H1 (cell line): ENCODE measurements at regions not wholly inside any gene's neighbourhood (a gene's known extent, or its start where the extent isn't known, plus 50 kb on each side); places are given as distances from the start of the nearest gene placed in this dataset.

Source experiments
- CTCF ChIA-PET: fragments of 300-600 bp; sonication (Branson Sonifier 250); formaldehyde crosslinking; loops from one replicate; lab custom pipeline; 2021; ENCODE audit not compliant: partially characterized antibody; lab: Charles Lee
- POLR2A ChIA-PET: fragments of 300-600 bp; sonication (Branson Sonifier 250); formaldehyde crosslinking; loops from one replicate; lab custom pipeline; 2021; ENCODE audit warnings: inconsistent platforms; ENCODE audit not compliant: partially characterized antibody; lab: Charles Lee
- DNase-seq, 2 experiments: peaks; one replicate each; pipeline versions ENCODE4 v3.0.0 to v3.0.0-alpha.2; 2010 to 2022; ENCODE audit warnings: low spot score in 2 of 2, low read depth in 1 of 2, mixed read lengths in 1 of 2
- FAIRE-seq: peaks from 2 replicates; lab custom pipeline; 2011; peaks lifted over from hg19 to GRCh38; lab: Jason Lieb, UNC
- H2AFZ ChIP-seq: 2 replicates; pipeline ENCODE4 v1.8.1; 2012; ENCODE audit warnings: low read length, inconsistent platforms
- H2AK5ac ChIP-seq: 2 replicates; pipeline ENCODE4 v1.6.1; 2013; ENCODE audit warnings: low read depth, low read length
- H2BK120ac ChIP-seq: replicated peaks from 2 replicates; pipeline ENCODE3; 2013; ENCODE audit warnings: low read depth, low read length, inconsistent platforms
- H2BK12ac ChIP-seq: 2 replicates; pipeline ENCODE4 v1.6.1; 2013; ENCODE audit warnings: low read depth, low read length
- H2BK15ac ChIP-seq: 2 replicates; pipeline ENCODE4 v1.6.1; 2013; ENCODE audit warnings: low read length
- H2BK20ac ChIP-seq: 2 replicates; pipeline ENCODE4 v1.6.1; 2013; ENCODE audit warnings: low read length
- H2BK5ac ChIP-seq: 2 replicates; pipeline ENCODE4 v1.6.1; 2013; ENCODE audit warnings: low read depth, low read length
- H3K14ac ChIP-seq: 2 replicates; pipeline ENCODE4 v1.6.1; 2013; ENCODE audit warnings: inconsistent platforms; ENCODE audit not compliant: insufficient read length
- H3K18ac ChIP-seq: 2 replicates; pipeline ENCODE4 v1.6.1; 2013; ENCODE audit warnings: low read length; ENCODE audit errors: extremely low read depth
- H3K23ac ChIP-seq: 2 replicates; pipeline ENCODE4 v1.6.1; 2013; ENCODE audit warnings: inconsistent platforms; ENCODE audit not compliant: insufficient read length
- H3K23me2 ChIP-seq: 2 replicates; pipeline ENCODE4 v1.6.1; 2013; ENCODE audit warnings: low read depth, low read length
- H3K27ac ChIP-seq: 2 replicates; pipeline ENCODE4 v1.6.1; 2011; ENCODE audit warnings: low read depth, low read length, inconsistent platforms
- H3K27me3 ChIP-seq, 4 experiments: replicated peaks in 1 of 4; 1 replicate in 1 of 4; 2 replicates in 3 of 4; pipeline versions ENCODE4 v1.6.1 to v1.8.1; 2011 to 2013; ENCODE audit warnings: low read length in 3 of 4, mild to moderate bottlenecking in 3 of 4, inconsistent platforms in 2 of 4, mixed read lengths in 2 of 4, moderate library complexity in 1 of 4; ENCODE audit not compliant: control insufficient read depth in 3 of 4, insufficient read depth in 3 of 4; ENCODE audit errors: extremely low read depth in 1 of 4
- H3K36me3 ChIP-seq, 4 experiments: 2 replicates each; pipeline versions ENCODE4 v1.6.1 to v1.8.1; 2011 to 2013; ENCODE audit warnings: mild to moderate bottlenecking in 4 of 4, low read length in 3 of 4, moderate library complexity in 2 of 4, control low read depth in 1 of 4, inconsistent platforms in 1 of 4; ENCODE audit not compliant: insufficient read depth in 4 of 4, control insufficient read depth in 2 of 4
- H3K4ac ChIP-seq: replicated peaks from 2 replicates; pipeline ENCODE3; 2013; ENCODE audit warnings: low read length, low read depth, mixed read lengths, inconsistent platforms; ENCODE audit not compliant: insufficient read length
- H3K4me1 ChIP-seq, 4 experiments: replicated peaks in 1 of 4; 1 replicate in 1 of 4; 2 replicates in 3 of 4; pipeline versions ENCODE4 v1.6.1 to v1.8.1; 2011 to 2013; ENCODE audit warnings: low read length in 3 of 4, inconsistent platforms in 2 of 4, mixed read lengths in 1 of 4; ENCODE audit not compliant: insufficient read depth in 4 of 4, control insufficient read depth in 3 of 4
- H3K4me2 ChIP-seq, 2 experiments: 2 replicates each; pipeline versions ENCODE4 v1.6.1 to v1.8.1; 2011 to 2013; ENCODE audit warnings: low read depth in 2 of 2, low read length in 2 of 2, control low read depth in 1 of 2, inconsistent platforms in 1 of 2, mild to moderate bottlenecking in 1 of 2; ENCODE audit not compliant: insufficient read depth in 1 of 2
- H3K4me3 ChIP-seq, 4 experiments: fragments of 200-600, 300-600 bp in 1 of 4; sonication (generic), shearing (Covaris generic), sonication (Bioruptor Twin) in 1 of 4; 2 replicates each; pipeline versions ENCODE4 v1.5.1 to v1.8.1; 2011 to 2016; ENCODE audit warnings: low read length in 4 of 4, low read depth in 3 of 4, control low read depth in 2 of 4, inconsistent platforms in 2 of 4, mild to moderate bottlenecking in 2 of 4, mixed read lengths in 1 of 4, moderate library complexity in 1 of 4; ENCODE audit not compliant: insufficient read depth in 2 of 4; ENCODE audit errors: extremely low read depth in 1 of 4
- H3K56ac ChIP-seq: replicated peaks from 2 replicates; pipeline ENCODE3; 2013; ENCODE audit warnings: low read depth, mild to moderate bottlenecking, mixed read lengths, low read length, inconsistent platforms; ENCODE audit not compliant: insufficient read length
- H3K79me1 ChIP-seq: 2 replicates; pipeline ENCODE4 v1.6.1; 2013; ENCODE audit warnings: low read depth, low read length, control low read depth
- H3K79me2 ChIP-seq, 2 experiments: 2 replicates each; pipeline versions ENCODE4 v1.6.1 to v1.8.1; 2012 to 2013; ENCODE audit warnings: low read length in 2 of 2, mild to moderate bottlenecking in 2 of 2, inconsistent platforms in 1 of 2; ENCODE audit not compliant: insufficient read depth in 2 of 2, control insufficient read depth in 1 of 2
- H3K9ac ChIP-seq, 4 experiments: replicated peaks in 1 of 4; 1 replicate in 1 of 4; 2 replicates in 3 of 4; pipeline versions ENCODE4 v1.6.1 to v1.8.1; 2011 to 2013; ENCODE audit warnings: low read depth in 3 of 4, low read length in 3 of 4, control low read depth in 2 of 4, mild to moderate bottlenecking in 2 of 4, moderate library complexity in 2 of 4, inconsistent platforms in 1 of 4; ENCODE audit errors: extremely low read depth in 1 of 4
- H3K9me3 ChIP-seq, 2 experiments: 2 replicates each; pipeline versions ENCODE4 v1.6.1 to v1.8.1; 2012 to 2013; ENCODE audit warnings: mild to moderate bottlenecking in 2 of 2, moderate library complexity in 2 of 2, control low read depth in 1 of 2, inconsistent platforms in 1 of 2, low read depth in 1 of 2, low read length in 1 of 2, mixed read lengths in 1 of 2; ENCODE audit not compliant: insufficient read depth in 2 of 2
- H4K20me1 ChIP-seq, 2 experiments: replicated peaks in 1 of 2; 2 replicates each; pipeline versions ENCODE3 to v1.8.1; 2011 to 2013; ENCODE audit warnings: inconsistent platforms in 2 of 2, low read length in 2 of 2, mild to moderate bottlenecking in 1 of 2; ENCODE audit not compliant: insufficient read depth in 2 of 2, control insufficient read depth in 1 of 2
- H4K5ac ChIP-seq: 2 replicates; pipeline ENCODE4 v1.6.1; 2013; ENCODE audit warnings: low read length, low read depth, mixed read lengths, inconsistent platforms; ENCODE audit not compliant: insufficient read length
- H4K8ac ChIP-seq: 2 replicates; pipeline ENCODE4 v1.8.0; 2013; ENCODE audit warnings: mild to moderate bottlenecking, moderate library complexity, low read length, inconsistent platforms; ENCODE audit not compliant: insufficient read depth; ENCODE audit errors: extremely low read depth
- H4K91ac ChIP-seq: replicated peaks from 2 replicates; pipeline ENCODE3; 2013; ENCODE audit warnings: low read length, mixed read lengths, inconsistent platforms; ENCODE audit not compliant: insufficient read length
- E2F6 ChIP-seq: IDR thresholded peaks from 2 replicates; pipeline ENCODE4 v1.6.1; 2012; ENCODE audit warnings: inconsistent platforms
- GTF2F1 ChIP-seq: IDR thresholded peaks from 2 replicates; pipeline ENCODE4 v1.6.1; 2012; ENCODE audit warnings: low read depth, low read length, improper control_type of control experiment, borderline replicate concordance
- HDAC2 ChIP-seq, 2 experiments: fragments of 300-600 bp in 1 of 2; sonication (generic) in 1 of 2; IDR thresholded peaks; 2 replicates each; pipeline ENCODE4 v1.6.1; 2011 to 2012; ENCODE audit warnings: low read depth in 2 of 2, low read length in 2 of 2, mild to moderate bottlenecking in 2 of 2, moderate library complexity in 2 of 2, borderline replicate concordance in 1 of 2, inconsistent platforms in 1 of 2
- POLR2A ChIP-seq, 2 experiments: IDR thresholded peaks; 1 replicate in 1 of 2; 2 replicates in 1 of 2; pipeline ENCODE4 v1.6.1; 2011; ENCODE audit warnings: low read depth in 2 of 2, low read length in 2 of 2, mild to moderate bottlenecking in 2 of 2; ENCODE audit errors: control extremely low read depth in 1 of 2
- POLR2AphosphoS5 ChIP-seq: IDR thresholded peaks from 2 replicates; pipeline ENCODE4 v1.6.1; 2011; ENCODE audit warnings: low read depth, low read length
- POU5F1 ChIP-seq: IDR thresholded peaks from 2 replicates; pipeline ENCODE4 v1.6.1; 2011; ENCODE audit warnings: low read depth, mild to moderate bottlenecking, low read length, moderate library complexity
- RXRA ChIP-seq: IDR thresholded peaks from 2 replicates; pipeline ENCODE4 v1.6.1; 2011; ENCODE audit warnings: low read depth, mild to moderate bottlenecking, low read length, moderate library complexity; ENCODE audit not compliant: insufficient read depth
- SIRT6 ChIP-seq: IDR thresholded peaks from one replicate; pipeline ENCODE4 v1.7.1; 2012; ENCODE audit warnings: low read length, inconsistent platforms
- TAF7 ChIP-seq: optimal IDR thresholded peaks from 2 replicates; pipeline ENCODE3; 2011; ENCODE audit warnings: low read depth, mild to moderate bottlenecking, inconsistent platforms, low read length, moderate library complexity, borderline replicate concordance
- TCF12 ChIP-seq: IDR thresholded peaks from 2 replicates; pipeline ENCODE4 v1.6.1; 2011; ENCODE audit warnings: low read depth, mild to moderate bottlenecking, low read length
- TEAD4 ChIP-seq: IDR thresholded peaks from 2 replicates; pipeline ENCODE4 v1.6.1; 2012; ENCODE audit warnings: low read depth, low read length, inconsistent platforms, mixed read lengths
- USF2 ChIP-seq: IDR thresholded peaks from 2 replicates; pipeline ENCODE4 v1.6.1; 2011; ENCODE audit warnings: low read length, improper control_type of control experiment
- WGBS, 2 experiments: shearing (Covaris generic) in 1 of 2; methylation state at CpG; one replicate each; pipeline versions ENCODE4 v1.1.6 to v1.1.7; 2013 to 2015; ENCODE audit warnings: low lambda C conversion rate in 2 of 2, mixed read lengths in 2 of 2, inconsistent platforms in 1 of 2, low coverage in 1 of 2, missing lambda C conversion rate in 1 of 2; ENCODE audit not compliant: insufficient replicate concordance in 2 of 2, insufficient coverage in 1 of 2, insufficient read length in 1 of 2; ENCODE audit errors: extremely low coverage in 1 of 2, missing lambda C conversion rate in 1 of 2; 5-methylcytosine and 5-hydroxymethylcytosine counted together

GRCh38 chr16:59573528-59574271 lies 839.6 kb upstream of the GOT2 start:
- no peak for FAIRE-seq
- no peak overlapping the region for H3K27ac ChIP-seq
- CTCF ChIA-PET: no interaction called here
- TF ChIP-seq USF2: no peak
- no peak for TF ChIP-seq RXRA
- TF ChIP-seq HDAC2 (IDR thresholded peaks at IDR 0.05; ENCODE audit: borderline replicate concordance in 1 of 2, low read depth in 2 of 2, low read length in 2 of 2): no peak
- no peak for TF ChIP-seq POLR2AphosphoS5
- no peak for TF ChIP-seq TCF12
- TF ChIP-seq TAF7: no peak
- no peak for TF ChIP-seq SIRT6
- no peak for TF ChIP-seq GTF2F1
- TF ChIP-seq TEAD4: no peak
- TF ChIP-seq E2F6: no peak
- TF ChIP-seq POU5F1: no peak
- no peak for TF ChIP-seq POLR2A (IDR thresholded peaks at IDR 0.05; ENCODE audit: control extremely low read depth in 1 of 2, low read depth in 2 of 2, low read length in 2 of 2)

More at GRCh38 chr16:59573528-59574271, 839.6 kb upstream of the GOT2 start:
- Histone ChIP-seq H3K4me1 (no peaks in the 10 kb centered on the region), H3K9ac (no peak overlapping the region), H2AK5ac (no peak overlapping the region), H2BK15ac (no peak overlapping the region), H4K8ac (no peak overlapping the region), H3K14ac (no peak overlapping the region), H4K20me1 (no peaks in the 10 kb centered on the region), H3K18ac (no peak overlapping the region), H3K79me2 (no peaks in the 10 kb centered on the region), H2BK120ac (no peak overlapping the region), H2BK20ac (no peak overlapping the region), H2BK5ac (no peak overlapping the region), H3K23ac (no peak overlapping the region), H3K4me2 (no peak overlapping the region), H3K4ac (no peak overlapping the region), H4K91ac (no peak overlapping the region), H3K9me3 (no peaks in the 10 kb centered on the region), H3K36me3 (no peaks in the 10 kb centered on the region), H3K56ac (no peak overlapping the region), H3K23me2 (no peaks in the 10 kb centered on the region), H3K79me1 (no peaks in the 10 kb centered on the region), H3K4me3 (no peak overlapping the region), H4K5ac (no peak overlapping the region), H2BK12ac (no peak overlapping the region), H3K27me3 (no peaks in the 10 kb centered on the region), H2AFZ (no peak overlapping the region)
- no peak for DNase-seq
- POLR2A ChIA-PET: no interaction called here
- WGBS, 2 experiments: 97% methylated on average over 5 of the region's 5 CpGs; no CpG with 5 or more reads in 1 of the 2 experiments
